ENCODE measurements at regions not wholly inside any gene's neighbourhood (a gene's known extent, or its start where the extent isn't known, plus 50 kb on each side); places are given as distances from the start of the nearest gene placed in this dataset.

DNA sequence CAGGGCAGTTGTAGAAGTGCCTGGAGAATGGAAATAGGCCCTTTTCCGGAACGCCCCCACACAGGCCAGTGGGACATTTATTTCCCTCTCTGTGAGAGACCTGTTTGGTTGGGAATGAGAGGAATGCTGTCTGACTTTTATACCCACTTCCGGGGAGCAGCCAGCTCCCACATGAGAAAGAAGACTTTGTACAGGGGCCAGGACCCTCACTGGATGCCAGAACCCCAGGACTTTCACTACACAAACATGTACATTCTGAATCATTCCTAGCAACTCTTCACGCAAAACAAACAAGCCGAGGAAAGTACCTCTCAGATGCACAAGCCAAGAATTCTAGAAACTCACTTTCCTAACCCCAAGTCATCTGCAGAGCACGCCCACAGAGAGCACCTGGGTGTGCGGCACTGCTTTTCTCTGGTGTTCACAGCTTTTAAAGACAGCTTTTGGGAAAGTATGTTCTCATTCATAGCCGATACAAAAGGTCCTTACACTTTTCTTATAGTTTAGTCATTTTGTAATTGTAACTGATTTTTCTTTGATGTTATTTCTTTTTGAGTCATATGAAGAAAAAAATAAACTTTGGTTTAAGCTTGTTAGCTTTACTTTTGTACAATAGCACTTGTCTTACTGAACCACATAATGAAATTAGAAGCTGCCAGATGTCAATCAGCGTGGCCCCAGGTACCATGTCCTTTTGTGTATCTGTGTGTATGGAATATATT is 856.1 kb upstream of the ID2 start:
- no peak for DNase-seq (ENCODE audit: low spot score)
- intact Hi-C loops (cut with DNase I): no loop called here

DNA sequence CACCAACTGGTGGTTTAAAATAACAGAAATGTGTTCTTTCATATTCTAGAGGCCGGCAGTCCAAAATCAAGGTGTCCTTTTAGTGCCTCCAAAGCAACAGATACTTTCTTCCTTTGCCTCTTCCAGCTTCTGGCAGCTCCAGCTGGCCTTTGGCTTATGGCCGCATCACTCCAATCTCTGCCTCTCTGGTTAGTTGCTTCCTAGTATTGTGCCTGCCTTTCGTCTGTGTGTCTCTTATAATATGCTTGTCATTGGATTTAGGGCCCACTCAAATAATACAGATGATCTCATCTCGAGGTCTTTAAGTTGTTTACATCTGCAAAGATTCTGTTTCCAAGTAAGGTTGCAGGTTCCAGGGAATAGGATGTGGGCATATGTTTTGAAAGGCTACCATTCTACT is 855.2 kb upstream of the ID2 start:
- intact Hi-C loops (cut with DNase I): no loop called here
- no peak for DNase-seq (ENCODE audit: low spot score)

GRCh38 chr2:7829241-7829640 is 852.6 kb upstream of the ID2 start:
- intact Hi-C loops (cut with DNase I): no loop called here
- DNase-seq (ENCODE audit: low spot score): no peak

DNA sequence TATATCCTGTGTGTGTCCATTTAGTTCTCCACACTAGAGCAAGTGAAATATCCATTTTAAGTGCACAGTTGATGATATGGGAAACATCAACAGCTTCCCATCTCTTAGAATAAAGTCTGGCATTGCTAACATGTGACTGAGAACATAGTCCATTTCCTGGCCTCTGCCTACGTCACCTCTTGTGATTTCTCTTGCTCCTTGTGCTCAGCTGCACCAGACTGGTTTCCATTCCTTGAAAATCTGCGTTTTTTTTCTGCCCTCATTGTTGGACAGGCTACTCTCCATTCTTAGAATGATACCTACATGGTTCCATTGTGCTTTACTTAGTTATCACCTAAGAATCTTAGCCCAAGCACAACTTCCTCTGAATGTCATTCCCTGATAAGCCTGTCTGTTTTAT is 851.2 kb upstream of the ID2 start:
- DNase-seq (ENCODE audit: low spot score): no peak
- intact Hi-C loops (cut with DNase I): no loop called here

DNA sequence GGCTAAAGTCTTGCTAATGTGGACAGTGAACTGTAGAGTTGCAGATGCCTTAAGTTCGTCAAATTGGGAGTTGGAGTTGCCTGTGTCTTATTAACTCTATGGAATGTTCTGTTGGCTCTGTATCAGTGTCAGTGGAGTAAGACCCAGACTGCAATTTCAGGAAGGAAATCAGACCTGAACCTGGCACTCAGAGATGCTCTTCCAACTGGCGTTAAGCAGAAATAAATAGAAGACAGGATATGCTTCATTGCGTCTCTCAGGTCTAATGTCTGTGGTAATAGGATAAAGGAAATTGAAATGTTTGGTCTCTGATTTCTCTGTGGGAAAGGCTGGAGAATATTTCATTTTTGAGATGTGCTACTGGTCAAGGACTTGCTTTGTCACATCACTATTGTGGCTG is 846.7 kb upstream of the ID2 start:
- intact Hi-C loops (cut with DNase I): no loop called here
- DNase-seq (ENCODE audit: low spot score): no peak

- intact Hi-C loops (cut with DNase I): no loop called here
- DNase-seq (ENCODE audit: low spot score): no peak
Measured at GRCh38 chr2:7835693-7836680, 845.9 kb upstream of the ID2 start.

DNA sequence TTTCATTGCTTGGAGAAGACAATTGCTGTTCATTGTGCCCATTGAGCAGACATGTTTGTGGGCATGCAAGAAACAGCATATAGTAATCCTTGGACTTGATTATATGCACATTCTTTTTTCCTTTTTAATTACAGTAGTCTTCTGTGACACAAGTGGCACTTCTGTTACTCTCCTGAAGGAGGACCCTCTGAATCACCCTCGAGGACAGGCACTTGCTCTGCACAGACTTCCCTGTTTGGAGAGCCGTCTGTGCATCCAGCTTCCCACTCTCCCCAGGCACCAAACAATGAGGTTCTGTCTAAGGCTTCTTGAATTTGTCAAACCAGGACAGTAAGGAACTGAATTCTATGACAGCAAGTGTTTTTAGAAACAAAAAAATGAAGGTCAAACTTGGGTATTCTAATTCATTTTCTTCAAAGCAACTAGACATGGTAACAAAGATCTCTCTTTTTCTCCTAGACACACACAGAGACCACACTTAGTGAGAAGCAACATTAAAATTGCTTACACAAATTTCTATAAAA is 844.6 kb upstream of the ID2 start:
- no peak for DNase-seq (ENCODE audit: low spot score)
- intact Hi-C loops (cut with DNase I): no loop called here

- intact Hi-C loops (cut with DNase I): no loop called here
- no peak for DNase-seq (ENCODE audit: low spot score)
Measured at GRCh38 chr2:7838669-7839068, 843.2 kb upstream of the ID2 start.

DNA sequence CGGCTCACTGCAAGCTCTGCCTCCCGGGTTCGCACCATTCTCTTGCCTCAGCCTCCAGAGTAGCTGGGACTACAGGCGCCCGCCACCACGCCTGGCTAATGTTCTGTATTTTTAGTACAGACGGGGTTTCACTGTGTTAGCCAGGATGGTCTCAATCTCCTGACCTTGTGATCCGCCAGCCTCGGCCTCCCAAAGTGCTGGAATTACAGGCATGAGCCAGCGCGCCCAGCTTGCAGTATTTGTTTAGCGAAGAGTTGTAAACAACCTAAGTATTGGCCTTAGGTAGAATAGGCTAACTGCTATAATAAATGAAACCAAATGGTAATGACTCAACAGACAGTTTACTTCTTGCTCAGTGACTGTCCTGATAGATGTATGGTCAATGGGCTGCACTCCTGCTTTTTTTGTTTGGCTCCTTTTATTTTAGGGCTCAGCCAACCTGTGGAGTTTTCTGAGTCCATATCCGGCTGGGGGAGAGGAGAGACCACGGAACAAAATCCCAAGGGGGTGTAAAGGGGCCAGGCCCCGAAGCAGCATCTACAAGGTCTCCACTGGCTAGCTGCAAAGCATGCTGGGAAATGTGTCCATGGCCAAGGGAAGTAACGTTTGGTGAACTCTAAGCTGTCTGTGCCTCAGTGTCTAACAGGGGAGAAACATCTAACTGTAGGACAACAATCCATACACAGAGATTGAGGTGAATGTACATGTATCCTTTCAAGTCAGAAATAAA is 841.0 kb upstream of the ID2 start:
- no peak for DNase-seq (ENCODE audit: low spot score)
- intact Hi-C loops (cut with DNase I): no loop called here

DNA sequence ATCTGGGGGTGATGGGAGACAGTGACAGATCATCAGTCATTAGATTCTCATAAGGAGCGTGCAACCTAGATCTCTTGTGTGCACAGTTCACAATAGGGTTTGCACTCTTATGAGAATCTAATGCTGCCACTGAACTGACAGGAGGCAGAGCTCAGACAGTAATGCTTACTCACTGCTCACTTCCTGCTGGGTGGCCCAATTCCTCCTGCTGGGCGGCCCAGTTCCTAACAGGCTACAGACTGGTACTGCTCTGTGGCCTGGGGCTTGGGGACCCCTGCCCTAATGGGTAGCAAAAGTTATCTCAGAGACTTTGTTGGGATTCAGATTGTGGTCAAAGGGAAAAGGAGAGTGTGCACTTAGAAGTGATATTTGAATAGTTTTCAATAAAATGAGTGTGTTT is 840.1 kb upstream of the ID2 start:
- no peak for DNase-seq (ENCODE audit: low spot score)
- intact Hi-C loops (cut with DNase I): no loop called here

DNA sequence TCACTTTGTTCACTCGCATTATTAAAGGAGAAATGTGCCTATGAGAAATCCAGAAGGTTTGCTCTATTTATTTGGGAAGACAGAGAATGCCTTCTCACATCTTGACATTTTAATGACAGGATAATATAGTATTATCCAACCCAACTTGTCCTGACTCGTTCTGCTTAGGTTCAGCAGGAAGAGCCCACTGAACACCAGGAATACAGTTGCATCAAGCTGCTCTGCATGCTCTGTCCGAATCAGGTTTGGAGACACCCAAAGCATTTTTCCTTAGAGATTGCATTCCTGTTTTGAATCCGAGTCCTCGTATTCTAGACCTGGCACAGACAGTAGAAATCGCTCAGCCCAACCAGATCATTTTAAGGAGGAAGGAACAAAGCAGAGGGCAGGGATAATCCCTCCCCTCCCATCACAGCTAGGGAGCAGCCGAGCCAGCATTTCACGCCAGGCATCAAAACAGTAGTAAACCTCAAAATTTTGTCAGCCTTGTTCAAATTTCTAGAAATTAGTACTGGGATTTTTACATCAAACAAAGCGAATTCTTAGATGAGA is 837.4 kb upstream of the ID2 start:
- intact Hi-C loops (cut with DNase I): no loop called here
- no peak for DNase-seq (ENCODE audit: low spot score)

- intact Hi-C loops (cut with DNase I): loop anchor here in 1 of 2 donors (1.0 kb wide), 1 partner anchor 22 kb away; no protein-coding TSS in a partner anchor
- DNase-seq (ENCODE audit: low spot score): no peak
Measured at GRCh38 chr2:7845332-7845731, 836.5 kb upstream of the ID2 start.

GRCh38 chr2:7846607-7847006 is 835.2 kb upstream of the ID2 start:
- intact Hi-C loops (cut with DNase I): no loop called here
- DNase-seq (ENCODE audit: low spot score): no peak

- DNase-seq (ENCODE audit: low spot score): no peak
- intact Hi-C loops (cut with DNase I): no loop called here
Measured at GRCh38 chr2:7847321-7847720, 834.5 kb upstream of the ID2 start.

DNA sequence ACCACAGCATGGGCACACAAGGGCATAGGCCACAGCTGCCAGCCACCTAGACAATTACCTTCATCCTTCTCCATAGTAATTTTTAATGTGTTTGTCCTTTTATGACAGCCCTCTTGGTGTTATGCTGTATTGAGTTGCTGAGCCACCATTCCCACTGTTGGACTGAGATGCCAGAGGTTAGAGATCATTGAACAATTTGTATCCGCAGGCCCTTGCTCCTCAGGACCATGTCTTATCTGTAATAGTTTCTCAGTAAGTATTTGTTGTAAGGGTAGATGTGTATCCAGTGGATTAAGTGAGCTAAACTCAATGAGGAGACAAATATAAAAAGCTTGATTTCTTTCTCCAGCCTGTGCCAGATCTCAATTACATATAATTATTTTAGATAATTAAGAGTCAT is 832.8 kb upstream of the ID2 start:
- intact Hi-C loops (cut with DNase I): no loop called here
- DNase-seq (ENCODE audit: low spot score): no peak

- intact Hi-C loops (cut with DNase I): no loop called here
Measured at GRCh38 chr2:7849531-7849930, 832.3 kb upstream of the ID2 start.

DNA sequence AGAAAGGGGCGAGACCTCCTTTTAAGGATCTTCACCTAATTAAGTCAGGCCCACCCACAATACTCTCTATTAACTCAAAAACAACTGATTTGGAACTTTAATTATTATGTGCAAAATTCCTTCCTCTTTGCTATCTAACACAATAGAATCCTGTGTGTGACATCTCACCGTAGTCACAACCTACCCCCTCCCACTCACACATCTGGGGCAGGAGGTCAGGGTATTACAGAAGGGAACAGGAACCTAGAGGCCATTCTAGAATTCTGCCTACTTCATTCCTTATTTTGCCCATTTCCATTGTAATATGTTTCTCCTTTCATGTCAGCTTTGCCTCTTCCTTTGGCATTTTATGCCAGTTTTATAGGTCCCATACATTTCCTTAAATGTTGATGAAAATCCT is 829.3 kb upstream of the ID2 start:
- DNase-seq (ENCODE audit: low spot score): no peak

More at GRCh38 chr2:7849531-7849930, 832.3 kb upstream of the ID2 start:
- DNase-seq (ENCODE audit: low spot score): no peak

GRCh38 chr2:7857904-7858303 is 824.0 kb upstream of the ID2 start:
- intact Hi-C loops (cut with DNase I): no loop called here
- DNase-seq (ENCODE audit: low spot score): no peak

More for the DNA sequence above, 829.3 kb upstream of the ID2 start:
- intact Hi-C loops (cut with DNase I): no loop called here

DNA sequence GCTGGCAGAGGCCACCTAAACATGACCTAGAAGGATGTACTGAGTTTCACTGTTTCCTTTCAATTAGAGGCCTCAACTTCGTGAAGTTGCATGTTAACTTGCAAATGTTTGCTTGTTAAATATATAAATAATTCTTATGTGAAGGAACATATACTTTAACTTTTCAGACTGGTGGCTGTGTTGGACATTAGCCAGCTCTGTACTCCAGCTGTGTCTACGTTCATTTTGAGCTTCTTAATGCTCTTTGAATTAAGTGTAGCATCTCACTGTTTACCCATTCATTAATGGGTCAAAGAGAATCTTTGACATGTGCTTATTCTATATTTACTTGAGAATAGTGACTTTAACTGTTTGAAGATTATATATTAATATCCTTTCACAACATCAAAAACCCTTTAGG is 823.2 kb upstream of the ID2 start:
- no peak for DNase-seq (ENCODE audit: low spot score)
- intact Hi-C loops (cut with DNase I): no loop called here
